Liver (tissue), 8 donors: ENCODE measurements at regions not wholly inside any gene's neighbourhood (a gene's known extent, or its start where the extent isn't known, plus 50 kb on each side); places are given as distances from the start of the nearest gene placed in this dataset.

Experiments used
- DNase-seq: peaks from one replicate; pipeline ENCODE4 v3.0.0-alpha.2; 2017; ENCODE audit warnings: low spot score
- H3K27ac ChIP-seq, 2 donors: one replicate each; pipeline ENCODE4 v1.7.0; 2013; ENCODE audit warnings: inconsistent platforms in 2 of 2, low read length in 2 of 2, control low read depth in 1 of 2, low read depth in 1 of 2, mild to moderate bottlenecking in 1 of 2
- H3K27me3 ChIP-seq, 4 donors: one replicate each; pipeline versions ENCODE4 v1.6.1 to v1.7.0; 2013; ENCODE audit warnings: low read length in 3 of 4, inconsistent platforms in 1 of 4, mild to moderate bottlenecking in 1 of 4, moderate library complexity in 1 of 4; ENCODE audit not compliant: control insufficient read depth in 4 of 4, insufficient read depth in 4 of 4
- H3K36me3 ChIP-seq, 4 donors: one replicate each; pipeline versions ENCODE4 v1.6.1 to v1.7.0; 2013; ENCODE audit warnings: low read length in 3 of 4, mild to moderate bottlenecking in 3 of 4, low read depth in 1 of 4, moderate library complexity in 1 of 4; ENCODE audit not compliant: control insufficient read depth in 4 of 4, insufficient read depth in 3 of 4
- H3K4me1 ChIP-seq, 4 donors: one replicate each; pipeline versions ENCODE4 v1.6.1 to v1.7.0; 2013; ENCODE audit warnings: low read length in 3 of 4, mild to moderate bottlenecking in 3 of 4, moderate library complexity in 1 of 4; ENCODE audit not compliant: control insufficient read depth in 4 of 4, insufficient read depth in 4 of 4
- H3K4me3 ChIP-seq, 3 donors: one replicate each; pipeline versions ENCODE4 v1.6.1 to v1.7.0; 2013; ENCODE audit warnings: low read length in 3 of 3, control low read depth in 1 of 3, low read depth in 1 of 3, mild to moderate bottlenecking in 1 of 3
- H3K9ac ChIP-seq, 2 donors: one replicate each; pipeline ENCODE4 v1.7.0; 2013; ENCODE audit warnings: low read length in 2 of 2, mild to moderate bottlenecking in 2 of 2, moderate library complexity in 2 of 2, control low read depth in 1 of 2, low read depth in 1 of 2
- H3K9me3 ChIP-seq, 4 donors: one replicate each; pipeline versions ENCODE4 v1.6.1 to v1.7.0; 2013; ENCODE audit warnings: low read length in 3 of 4; ENCODE audit not compliant: control insufficient read depth in 4 of 4
- ATF3 ChIP-seq: IDR thresholded peaks from 2 replicates; pipeline ENCODE4 v1.6.1; 2016; ENCODE audit warnings: antibody characterized with exemption
- CTCF ChIP-seq: fragments of 150-350 bp; IDR thresholded peaks from 2 replicates; pipeline ENCODE4 v1.5.1; 2017; ENCODE audit warnings: improper control_type of control experiment, low read depth, low read length; ENCODE audit not compliant: missing input control
- EGR1 ChIP-seq, 2 donors: IDR thresholded peaks; 2 replicates each; pipeline ENCODE4 v1.6.1; 2016 to 2018; ENCODE audit warnings: antibody characterized with exemption in 2 of 2, low read depth in 2 of 2
- FOXA1 ChIP-seq: IDR thresholded peaks from 2 replicates; pipeline ENCODE4 v1.6.1; 2016; ENCODE audit warnings: antibody characterized with exemption
- FOXA2 ChIP-seq: IDR thresholded peaks from 2 replicates; pipeline ENCODE4 v1.6.1; 2016; ENCODE audit warnings: antibody characterized with exemption
- HNF4G ChIP-seq: IDR thresholded peaks from 2 replicates; pipeline ENCODE4 v1.6.1; 2016; ENCODE audit warnings: antibody characterized with exemption
- MAX ChIP-seq: IDR thresholded peaks from 2 replicates; pipeline ENCODE4 v1.6.1; 2016; ENCODE audit warnings: antibody characterized with exemption
- NR2F2 ChIP-seq: IDR thresholded peaks from 2 replicates; pipeline ENCODE4 v1.6.1; 2016; ENCODE audit warnings: antibody characterized with exemption
- RAD21 ChIP-seq, 2 donors: IDR thresholded peaks; 2 replicates each; pipeline ENCODE4 v1.6.1; 2016; ENCODE audit warnings: antibody characterized with exemption in 2 of 2, mild to moderate bottlenecking in 2 of 2
- SP1 ChIP-seq: IDR thresholded peaks from 2 replicates; pipeline ENCODE4 v1.6.1; 2018; ENCODE audit warnings: antibody characterized with exemption, mild to moderate bottlenecking
- TAF1 ChIP-seq: conservative IDR thresholded peaks from 2 replicates; pipeline ENCODE4 v1.6.1; 2016; ENCODE audit warnings: antibody characterized with exemption, mild to moderate bottlenecking
- ZBTB33 ChIP-seq: IDR thresholded peaks from 2 replicates; pipeline ENCODE4 v1.6.1; 2016; ENCODE audit warnings: antibody characterized with exemption
- WGBS: extraction: QIAGEN DNeasy Blood & Tissue Kit; methylation state at CpG from one replicate; pipeline ENCODE4 v1.1.7; 2013; 5-methylcytosine and 5-hydroxymethylcytosine counted together
- donor health status: healthy.
- donor health status: healthy.
- donor health status: healthy.
- donor health status: healthy.
- donor health status: healthy.

- H3K9ac ChIP-seq = no peak overlapping the region
- 72% methylated on average over 2 of the region's 2 CpGs for WGBS
- no peaks in the 10 kb centered on the region for H3K36me3 ChIP-seq
- TF ChIP-seq HNF4G (no peak), CTCF (no peak), EGR1 (IDR thresholded peaks at IDR 0.05; ENCODE audit: low read depth in 2 of 2) (no peak), TAF1 (no peak), FOXA2 (no peak), RAD21 (IDR thresholded peaks at IDR 0.05) (no peak), FOXA1 (no peak), ATF3 (no peak), NR2F2 (no peak), ZBTB33 (no peak), SP1 (no peak)
- no peak for DNase-seq
- no peak overlapping the region for H3K27ac ChIP-seq
- H3K4me3 ChIP-seq = no peak overlapping the region
- no peaks in the 10 kb centered on the region for H3K27me3 ChIP-seq
- H3K4me1 ChIP-seq = no peaks in the 10 kb centered on the region
- H3K9me3 ChIP-seq = no peaks in the 10 kb centered on the region
Measured at GRCh38 chr3:159158213-159158612, 356.4 kb downstream of the MFSD1 start.

- no peaks in the 10 kb centered on the region for H3K4me1 ChIP-seq
- no peak overlapping the region for H3K27ac ChIP-seq
- no peak for DNase-seq
- TF ChIP-seq TAF1 = no peak
- H3K4me3 ChIP-seq = no peak overlapping the region
- H3K36me3 ChIP-seq = no peaks in the 10 kb centered on the region
- H3K9me3 ChIP-seq = no peaks in the 10 kb centered on the region
- no peak overlapping the region for H3K9ac ChIP-seq
- H3K27me3 ChIP-seq = no peaks in the 10 kb centered on the region
Measured at GRCh38 chr3:159158801-159159200, 356.9 kb downstream of the MFSD1 start.

- H3K9ac ChIP-seq = no peak overlapping the region
- H3K27me3 ChIP-seq = no peaks in the 10 kb centered on the region
- no peaks in the 10 kb centered on the region for H3K4me1 ChIP-seq
- TF ChIP-seq MAX (no peak), HNF4G (no peak), ATF3 (no peak)
- WGBS = 52% methylated on average over 2 of the region's 2 CpGs
- H3K4me3 ChIP-seq = no peak overlapping the region
- no peaks in the 10 kb centered on the region for H3K36me3 ChIP-seq
- no peak for DNase-seq
- H3K27ac ChIP-seq = no peak overlapping the region
- H3K9me3 ChIP-seq = no peaks in the 10 kb centered on the region
Measured at GRCh38 chr3:159159546-159159945, 357.7 kb downstream of the MFSD1 start.
